Tibial nerve (tissue), 4 donors: ENCODE measurements at regions not wholly inside any gene's neighbourhood (a gene's known extent, or its start where the extent isn't known, plus 50 kb on each side); places are given as distances from the start of the nearest gene placed in this dataset.

Source experiments
- DNase-seq, 2 donors: peaks; one replicate each; pipeline ENCODE4 v3.0.0-alpha.2; 2019; ENCODE audit warnings: low spot score in 2 of 2
- H3K27ac ChIP-seq, 4 donors: fragments of 200-600 bp; sonication (generic) in 3 of 4; one replicate each; pipeline ENCODE4 v1.5.1; 2017 to 2019; ENCODE audit warnings: mild to moderate bottlenecking in 1 of 4
- H3K27me3 ChIP-seq, 2 donors: fragments of 200-600 bp; sonication (generic) in 1 of 2; one replicate each; pipeline versions ENCODE4 v1.5.1 to v1.6.0; 2017 to 2019
- H3K36me3 ChIP-seq, 3 donors: fragments of 200-600 bp; sonication (generic); one replicate each; pipeline ENCODE4 v1.5.1; 2018 to 2019
- H3K4me1 ChIP-seq, 4 donors: fragments of 200-600 bp; sonication (generic) in 3 of 4; one replicate each; pipeline ENCODE4 v1.5.1; 2017 to 2019
- H3K4me3 ChIP-seq, 4 donors: fragments of 200-600 bp; sonication (generic) in 3 of 4; one replicate each; pipeline ENCODE4 v1.5.1; 2017 to 2019; ENCODE audit warnings: mild to moderate bottlenecking in 1 of 4, moderate library complexity in 1 of 4
- H3K9me3 ChIP-seq, 4 donors: fragments of 200-600 bp; sonication (generic) in 3 of 4; one replicate each; pipeline ENCODE4 v1.5.1; 2017 to 2019
- CTCF ChIP-seq, 5 experiments: fragments of 200-600 bp in 3 of 5; fragments of 450-650 bp in 2 of 5; sonication (generic) in 3 of 5; IDR thresholded peaks; one replicate each; pipeline ENCODE4 v1.5.1; 2016 to 2019; ENCODE audit warnings: antibody characterized with exemption in 5 of 5, mild to moderate bottlenecking in 3 of 5, moderate library complexity in 2 of 5
- EP300 ChIP-seq, 2 donors: sonication (generic); formaldehyde crosslinking; IDR thresholded peaks; one replicate each; pipeline ENCODE4 v1.6.1; 2017; ENCODE audit warnings: antibody characterized with exemption in 2 of 2, mild to moderate bottlenecking in 1 of 2
- POLR2A ChIP-seq, 2 donors: fragments of 450-650 bp; IDR thresholded peaks; one replicate each; pipeline ENCODE4 v1.6.1; 2017; ENCODE audit warnings: antibody characterized with exemption in 2 of 2, mild to moderate bottlenecking in 2 of 2, moderate library complexity in 2 of 2
- WGBS, 2 donors: methylation state at CpG; one replicate each; pipeline ENCODE4 v1.1.5; 2018; 5-methylcytosine and 5-hydroxymethylcytosine counted together

DNA sequence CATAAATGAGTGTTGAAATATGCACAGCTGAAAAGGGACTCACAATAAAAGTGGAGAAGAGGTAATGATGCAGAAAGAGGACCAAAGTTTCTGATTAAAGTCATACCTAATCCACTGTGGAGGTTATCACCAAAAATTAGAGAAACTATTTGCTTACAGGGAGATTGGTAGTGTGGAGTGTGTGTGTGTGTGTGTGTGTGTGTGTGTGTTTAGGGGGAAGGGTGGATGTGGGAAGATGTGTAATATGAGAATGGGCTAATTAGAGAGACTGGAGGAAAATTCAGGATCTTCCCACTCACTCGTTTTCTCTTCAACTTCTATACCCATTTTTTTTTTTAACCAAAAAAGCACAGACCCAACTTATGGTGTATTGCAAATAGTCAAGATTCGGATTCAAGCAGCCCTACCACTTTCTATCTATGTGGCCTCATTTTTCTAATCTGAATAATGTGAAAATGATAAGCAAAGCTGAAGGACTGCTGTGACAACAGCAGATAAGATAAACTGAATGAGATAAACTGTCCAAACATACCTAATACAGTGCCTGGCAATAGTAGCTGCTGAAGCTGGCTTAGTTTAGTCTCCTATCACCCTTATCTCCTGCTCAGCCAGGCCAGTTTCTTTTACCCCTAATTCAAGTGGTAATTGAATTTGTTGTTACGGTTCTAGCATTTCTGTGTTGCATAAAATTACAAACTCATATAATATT, 501.1 kb downstream of the KDM4C start:
- WGBS, 2 donors, result 80 to 87% methylated on average over 3 of the region's 3 CpGs
- no peak for DNase-seq
- TF ChIP-seq POLR2A (IDR thresholded peaks at IDR 0.05) (no peak), CTCF (IDR thresholded peaks at IDR 0.05) (no peak), EP300 (IDR thresholded peaks at IDR 0.05) (no peak)
- Histone ChIP-seq H3K4me1 (no peaks in the 10 kb centered on the region), H3K27me3 (no peaks in the 10 kb centered on the region), H3K4me3 (no peak overlapping the region), H3K36me3 (no peaks in the 10 kb centered on the region), H3K9me3 (no peaks in the 10 kb centered on the region), H3K27ac (no peak overlapping the region)

GRCh38 chr9:7246917-7247522, 489.2 kb downstream of the KDM4C start:
- Histone ChIP-seq H3K4me3 (no peak overlapping the region), H3K27ac (no peak overlapping the region), H3K4me1 (no peaks in the 10 kb centered on the region), H3K36me3 (no peaks in the 10 kb centered on the region), H3K27me3 (no peaks in the 10 kb centered on the region), H3K9me3 (no peaks in the 10 kb centered on the region)
- DNase-seq, result no peak
- WGBS, 2 donors, result 87 to 92% methylated on average over 3 of the region's 3 CpGs
- no peak for TF ChIP-seq POLR2A (IDR thresholded peaks at IDR 0.05)
- no peak for TF ChIP-seq EP300 (IDR thresholded peaks at IDR 0.05)
- TF ChIP-seq CTCF (IDR thresholded peaks at IDR 0.05), result no peak

- H3K36me3 ChIP-seq, result no peaks in the 10 kb centered on the region
- H3K27ac ChIP-seq, result no peak overlapping the region
- DNase-seq, result no peak
- H3K4me1 ChIP-seq, result no peaks in the 10 kb centered on the region
- 75 to 78% methylated on average over 8 of the region's 8 CpGs for WGBS, 2 donors
- no peaks in the 10 kb centered on the region for H3K27me3 ChIP-seq
- H3K9me3 ChIP-seq, result no peaks in the 10 kb centered on the region
- H3K4me3 ChIP-seq, result no peak overlapping the region
- TF ChIP-seq EP300 (IDR thresholded peaks at IDR 0.05) (no peak), CTCF (IDR thresholded peaks at IDR 0.05) (no peak), POLR2A (IDR thresholded peaks at IDR 0.05) (no peak)
Observed at GRCh38 chr9:7245976-7246580, 488.3 kb downstream of the KDM4C start.

DNA sequence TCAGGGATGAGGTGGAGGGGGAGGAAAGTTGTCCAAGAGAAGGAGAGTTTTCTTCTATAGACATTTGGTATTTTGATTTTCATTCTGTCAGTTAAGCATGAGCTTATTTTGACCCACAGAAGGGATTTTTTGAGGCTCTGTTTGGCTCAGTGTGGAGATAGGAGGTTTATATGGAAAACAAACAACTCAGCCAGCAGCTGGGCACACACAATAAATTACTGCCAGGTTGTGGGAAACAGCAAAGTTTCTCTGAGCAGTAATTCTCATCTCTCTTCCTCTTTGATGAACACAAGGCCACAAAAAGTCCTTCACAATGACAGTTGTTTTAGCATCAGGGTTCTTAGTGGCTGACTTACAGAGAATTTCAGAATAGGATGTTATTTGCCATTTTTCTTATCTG, 486.1 kb downstream of the KDM4C start:
- no peak overlapping the region for H3K27ac ChIP-seq
- no peak overlapping the region for H3K4me3 ChIP-seq
- DNase-seq, result no peak
- H3K4me1 ChIP-seq, result no peaks in the 10 kb centered on the region
- no peaks in the 10 kb centered on the region for H3K36me3 ChIP-seq
- no peak for TF ChIP-seq CTCF (IDR thresholded peaks at IDR 0.05)
- TF ChIP-seq EP300 (IDR thresholded peaks at IDR 0.05), result no peak
- no peak for TF ChIP-seq POLR2A (IDR thresholded peaks at IDR 0.05)
- peaks cover 0 to 13% (median 3%) of the 10 kb centered on the region in 4 donors for H3K9me3 ChIP-seq
- no peaks in the 10 kb centered on the region for H3K27me3 ChIP-seq

- H3K4me1 ChIP-seq, result no peaks in the 10 kb centered on the region
- TF ChIP-seq POLR2A (IDR thresholded peaks at IDR 0.05) (no peak), CTCF (IDR thresholded peaks at IDR 0.05) (no peak), EP300 (IDR thresholded peaks at IDR 0.05) (no peak)
- no peaks in the 10 kb centered on the region for H3K36me3 ChIP-seq
- H3K9me3 ChIP-seq, result peaks cover 0 to 13% (median 3%) of the 10 kb centered on the region in 4 donors
- 94 to 96% methylated on average over 1 of the region's 1 CpG for WGBS, 2 donors
- no peak overlapping the region for H3K27ac ChIP-seq
- H3K4me3 ChIP-seq, result no peak overlapping the region
- DNase-seq, result no peak
- no peaks in the 10 kb centered on the region for H3K27me3 ChIP-seq
Observed at GRCh38 chr9:7242126-7242525, 484.4 kb downstream of the KDM4C start.
